Heart left ventricle (tissue), 16 donors: ENCODE measurements at regions not wholly inside any gene's neighbourhood (a gene's known extent, or its start where the extent isn't known, plus 50 kb on each side); places are given as distances from the start of the nearest gene placed in this dataset.

ENCODE experiments used
- ATAC-seq, 4 donors: fragments of 200-7000 bp; cut with Tn5 transposase; one replicate each; pipeline ENCODE4 v1.9.1; 2020 to 2022; ENCODE audit warnings: moderate library complexity in 4 of 4, mild to moderate bottlenecking in 3 of 4, moderate number of reproducible peaks in 1 of 4
- DNase-seq, 5 donors: peaks; one replicate each; pipeline ENCODE4 v3.0.0-alpha.2; 2020
- H3K27ac ChIP-seq, 12 donors: fragments of 200-600 bp; sonication (generic) in 4 of 12; one replicate each; pipeline versions ENCODE4 v1.5.0 to v1.8.0; 2016 to 2022; ENCODE audit warnings: mild to moderate bottlenecking in 2 of 12
- H3K27me3 ChIP-seq, 9 donors: fragments of 200-600 bp; sonication (generic) in 2 of 9; one replicate each; pipeline versions ENCODE4 v1.5.1 to v1.8.0; 2016 to 2022; ENCODE audit warnings: mild to moderate bottlenecking in 3 of 9
- H3K36me3 ChIP-seq, 9 donors: fragments of 200-600 bp; sonication (generic) in 2 of 9; one replicate each; pipeline versions ENCODE4 v1.5.0 to v1.8.0; 2018 to 2022; ENCODE audit warnings: mild to moderate bottlenecking in 2 of 9
- H3K4me1 ChIP-seq, 12 donors: fragments of 200-600 bp; sonication (generic) in 4 of 12; one replicate each; pipeline versions ENCODE4 v1.5.0 to v1.8.0; 2016 to 2022; ENCODE audit warnings: mild to moderate bottlenecking in 3 of 12
- H3K4me3 ChIP-seq, 12 donors: fragments of 200-600 bp; sonication (generic) in 4 of 12; one replicate each; pipeline versions ENCODE4 v1.5.0 to v1.8.0; 2017 to 2022; ENCODE audit warnings: mild to moderate bottlenecking in 9 of 12, moderate library complexity in 4 of 12
- H3K9me3 ChIP-seq, 12 donors: fragments of 200-600 bp; sonication (generic) in 4 of 12; one replicate each; pipeline versions ENCODE4 v1.5.0 to v1.8.0; 2016 to 2022; ENCODE audit warnings: mild to moderate bottlenecking in 1 of 12
- CTCF ChIP-seq, 12 donors: fragments of 200-600 bp; sonication (generic) in 4 of 12; IDR thresholded peaks; one replicate each; pipeline versions ENCODE4 v1.5.0 to v1.8.0; 2018 to 2022; ENCODE audit warnings: antibody characterized with exemption in 12 of 12, mild to moderate bottlenecking in 5 of 12
- POLR2A ChIP-seq, 2 donors: fragments of 450-650 bp; IDR thresholded peaks; one replicate each; pipeline ENCODE4 v1.6.1; 2017; ENCODE audit warnings: antibody characterized with exemption in 2 of 2, mild to moderate bottlenecking in 2 of 2, moderate library complexity in 2 of 2
- WGBS, 4 donors: extraction: QIAGEN DNeasy Blood & Tissue Kit in 2 of 4; methylation state at CpG; one replicate each; pipeline versions ENCODE4 v1.1.5 to v1.1.7; 2013 to 2018; 5-methylcytosine and 5-hydroxymethylcytosine counted together
- intact Hi-C, 10 donors: fragments of 100-400 bp; cut with DNase I; formaldehyde crosslinking; loops; one replicate each; pipeline versions ENCODE4 v1.11.1 to v1.14.2; 2022
- donor health status: ischemic (EF 13 %, LVEDD 7.1; RV severe dilation, severe dysfunction).
- donor health status: healthy with polysubstance abuse.
- donor health status: DM: no; HTN: yes; CAD: no.
- donor health status: DM: no; HTN: no; CAD: no.
- donor health status: ischemic (EF 25% LVEDD 6.9; RV normal size, moderate dysfunction).
- donor health status: ischemic (EF 25% LVEDD 5.7; RV mildly dilated, moderate dysfunction).
- donor health status: healthy.
- donor health status: DM: yes; HTN: yes; CAD: no.
- donor health status: ischemic (EF 35%, LVEDD 5.7; RV mildly dilated, moderate dysfunction).
- donor health status: nonischemic (EF 11% LVEDD 7.7; RV severe dilation, severe dysfunction).
- donor health status: DM: yes; HTN: yes; CAD: no.
- donor health status: PGD.
- donor health status: ischemic (EF 29% LVEDD 5.4; RV normal size, mild dysfunction).
- donor health status: nonischemic (EF 23%, LVEDD 6.1; RV moderate dilation, normal function).

DNA sequence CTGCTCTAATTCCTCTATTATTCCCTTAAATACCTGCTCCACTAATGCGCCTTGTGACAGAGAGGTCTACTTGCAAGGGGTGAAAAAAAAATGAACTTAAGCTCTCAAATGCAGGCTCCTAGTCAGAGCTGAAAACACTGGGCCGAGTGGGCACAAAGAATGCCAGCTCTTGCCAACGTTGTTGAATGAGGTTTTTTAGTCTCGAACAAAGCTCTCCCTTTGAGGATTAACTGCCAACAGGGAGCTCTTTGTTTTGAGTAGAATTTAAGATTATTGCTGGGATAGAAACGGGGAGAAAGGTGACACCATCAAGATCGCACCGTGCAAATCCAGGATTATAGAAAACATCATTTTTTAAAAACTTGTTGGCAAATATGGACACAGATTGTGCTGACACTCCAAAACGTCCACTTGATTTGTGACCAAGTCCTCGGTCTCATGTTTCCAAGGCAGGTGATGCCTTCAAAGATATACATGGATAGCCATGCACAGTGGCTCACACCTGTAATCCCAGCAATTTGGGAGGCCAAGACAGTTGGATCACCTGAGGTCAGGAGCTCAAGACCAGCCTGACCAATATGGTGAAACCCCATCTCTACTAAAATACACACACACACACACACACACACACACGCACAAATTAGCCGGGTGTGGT is 163.2 kb downstream of the BMP7 start:
- Histone ChIP-seq H3K27ac (peak overlapping the region in 1 of 12 donors; percentile 17), H3K4me1 (no peaks in the 10 kb centered on the region), H3K4me3 (no peak overlapping the region), H3K27me3 (no peaks in the 10 kb centered on the region), H3K9me3 (no peaks in the 10 kb centered on the region), H3K36me3 (no peaks in the 10 kb centered on the region)
- ATAC-seq (no peak), DNase-seq (no peak)
- 73 to 85% (median 75%) methylated on average over 11 of the region's 11 CpGs for WGBS, 4 donors
- intact Hi-C loops = no loop called here
- TF ChIP-seq CTCF (IDR thresholded peaks at IDR 0.05) (no peak), POLR2A (IDR thresholded peaks at IDR 0.05) (no peak)

GRCh38 chr20:57104113-57104512 is 162.3 kb downstream of the BMP7 start:
- no peak for ATAC-seq
- TF ChIP-seq POLR2A (IDR thresholded peaks at IDR 0.05) (no peak), CTCF (IDR thresholded peaks at IDR 0.05) (no peak)
- no peak overlapping the region for H3K27ac ChIP-seq
- WGBS, 4 donors = 87 to 91% (median 90%) methylated on average over 11 of the region's 11 CpGs
- H3K4me1 ChIP-seq = no peaks in the 10 kb centered on the region
- intact Hi-C loops = no loop called here
- H3K9me3 ChIP-seq = no peaks in the 10 kb centered on the region
- no peak for DNase-seq
- H3K36me3 ChIP-seq = no peaks in the 10 kb centered on the region
- H3K27me3 ChIP-seq = no peaks in the 10 kb centered on the region
- no peak overlapping the region for H3K4me3 ChIP-seq

DNA sequence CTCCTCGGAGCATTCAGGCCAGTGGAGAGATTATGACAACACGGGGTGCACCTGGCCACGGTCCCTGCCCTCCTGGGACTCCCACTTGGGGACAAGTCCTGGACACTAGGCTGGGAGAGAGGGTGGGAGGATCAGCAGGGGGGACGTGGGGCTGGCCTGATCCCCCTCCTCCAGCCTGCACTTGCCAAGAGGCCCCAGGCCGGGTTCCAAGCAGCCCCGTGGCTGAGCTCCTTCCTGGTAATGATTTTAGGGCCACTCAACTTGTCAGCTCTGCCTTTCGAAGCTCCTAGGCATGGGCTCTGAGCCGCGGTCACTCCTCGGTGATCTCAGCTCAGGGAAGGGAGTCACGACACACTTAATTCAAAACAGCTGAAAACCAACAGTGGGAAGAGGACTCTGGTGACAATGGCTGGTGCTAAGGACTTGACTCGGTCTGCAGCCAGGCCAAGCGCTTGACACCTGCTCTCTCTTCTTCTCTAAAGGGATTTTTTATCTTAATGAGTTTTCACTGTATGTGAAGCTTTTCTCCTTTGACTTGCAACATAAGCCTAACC is 161.7 kb downstream of the BMP7 start:
- Histone ChIP-seq H3K4me3 (no peak overlapping the region), H3K9me3 (no peaks in the 10 kb centered on the region), H3K4me1 (no peaks in the 10 kb centered on the region), H3K27me3 (no peaks in the 10 kb centered on the region), H3K36me3 (no peaks in the 10 kb centered on the region), H3K27ac (no peak overlapping the region)
- ATAC-seq (no peak), DNase-seq (no peak)
- intact Hi-C loops = no loop called here
- TF ChIP-seq CTCF (IDR thresholded peaks at IDR 0.05) (no peak), POLR2A (IDR thresholded peaks at IDR 0.05) (no peak)
- WGBS, 4 donors = 64 to 82% (median 73%) methylated on average over 11 to 13 of the region's 13 CpGs

- no peaks in the 10 kb centered on the region for H3K27me3 ChIP-seq
- no peak overlapping the region for H3K27ac ChIP-seq
- intact Hi-C loops = no loop called here
- H3K4me3 ChIP-seq = no peak overlapping the region
- DNase-seq (no peak), ATAC-seq (no peak)
- whole genome bisulfite sequencing, 4 donors = 77 to 86% (median 80%) methylated on average over 12 of the region's 12 CpGs
- H3K9me3 ChIP-seq = no peaks in the 10 kb centered on the region
- no peaks in the 10 kb centered on the region for H3K36me3 ChIP-seq
- no peaks in the 10 kb centered on the region for H3K4me1 ChIP-seq
- no peak for TF ChIP-seq CTCF (IDR thresholded peaks at IDR 0.05)
- TF ChIP-seq POLR2A (IDR thresholded peaks at IDR 0.05) = no peak
These were observed 160.3 kb downstream of the BMP7 start for GRCh38 chr20:57106030-57106682.
